CD8-positive, alpha-beta memory T cell (primary cell): ENCODE measurements at regions not wholly inside any gene's neighbourhood (a gene's known extent, or its start where the extent isn't known, plus 50 kb on each side); places are given as distances from the start of the nearest gene placed in this dataset.

Experiments used
- CTCF ChIA-PET: fragments of 350-600 bp; sonication (Branson Sonifier 250); formaldehyde crosslinking; loops from one replicate; lab custom pipeline; 2021; ENCODE audit warnings: antibody characterized with exemption; lab: Charles Lee
- POLR2A ChIA-PET: fragments of 350-600 bp; sonication (Branson Sonifier 250); formaldehyde crosslinking; loops from one replicate; lab custom pipeline; 2021; ENCODE audit warnings: antibody characterized with exemption; lab: Charles Lee
- DNase-seq, 5 donors: peaks; one replicate each; pipeline versions ENCODE4 v3.0.0 to v3.0.0-alpha.2; 2020 to 2022; ENCODE audit warnings: mixed read lengths in 1 of 5
- H3K27ac ChIP-seq: one replicate; pipeline ENCODE4 v1.7.0; 2013; ENCODE audit warnings: low read depth, mild to moderate bottlenecking, low read length, moderate library complexity
- H3K27me3 ChIP-seq: 2 replicates; pipeline ENCODE4 v1.7.0; 2013; ENCODE audit warnings: low read length, mild to moderate bottlenecking; ENCODE audit not compliant: insufficient read depth, poor library complexity, severe bottlenecking
- H3K36me3 ChIP-seq: 2 replicates; pipeline ENCODE4 v1.7.0; 2013; ENCODE audit warnings: mild to moderate bottlenecking, low read length, moderate library complexity; ENCODE audit not compliant: insufficient read depth
- H3K4me1 ChIP-seq: 2 replicates; pipeline ENCODE4 v1.7.0; 2013; ENCODE audit warnings: mild to moderate bottlenecking, low read length, moderate library complexity; ENCODE audit not compliant: insufficient read depth
- H3K4me3 ChIP-seq: 2 replicates; pipeline ENCODE4 v1.7.0; 2013; ENCODE audit warnings: mild to moderate bottlenecking, low read length
- H3K9me3 ChIP-seq: 2 replicates; pipeline ENCODE4 v1.7.0; 2013; ENCODE audit warnings: mild to moderate bottlenecking, low read length
- H3K27ac Mint-ChIP-seq, 8 donors: one replicate each; pipeline ENCODE4 v1.8.0; 2020 to 2021; ENCODE audit warnings: mixed read lengths in 8 of 8, mild to moderate bottlenecking in 6 of 8, inconsistent platforms in 3 of 8, moderate library complexity in 3 of 8
- H3K27me3 Mint-ChIP-seq, 2 donors: one replicate each; pipeline ENCODE4 v1.8.0; 2020 to 2021; ENCODE audit warnings: mixed read lengths in 2 of 2, mild to moderate bottlenecking in 1 of 2, moderate library complexity in 1 of 2
- H3K36me3 Mint-ChIP-seq, 3 donors: one replicate each; pipeline ENCODE4 v1.8.0; 2020 to 2021; ENCODE audit warnings: mixed read lengths in 3 of 3, inconsistent platforms in 1 of 3, mild to moderate bottlenecking in 1 of 3
- H3K4me1 Mint-ChIP-seq, 3 donors: one replicate each; pipeline ENCODE4 v1.8.0; 2020 to 2021; ENCODE audit warnings: mixed read lengths in 3 of 3, inconsistent platforms in 1 of 3, mild to moderate bottlenecking in 1 of 3
- H3K4me3 Mint-ChIP-seq, 7 donors: one replicate each; pipeline ENCODE4 v1.8.0; 2020 to 2021; ENCODE audit warnings: mixed read lengths in 7 of 7, mild to moderate bottlenecking in 6 of 7, moderate library complexity in 4 of 7, inconsistent platforms in 2 of 7
- H3K9me3 Mint-ChIP-seq, 5 donors: one replicate each; pipeline ENCODE4 v1.8.0; 2020 to 2022; ENCODE audit warnings: mixed read lengths in 5 of 5, mild to moderate bottlenecking in 3 of 5, moderate library complexity in 2 of 5, inconsistent platforms in 1 of 5

- H3K27me3 ChIP-seq, result no peaks in the 10 kb centered on the region
- Mint-ChIP-seq H3K27me3 (peaks cover 4 to 12% of the 10 kb centered on the region in 2 donors), H3K4me3 (no peak overlapping the region), H3K4me1 (no peaks in the 10 kb centered on the region), H3K9me3 (peaks cover 0 to 2% (median 0%) of the 10 kb centered on the region in 5 donors), H3K36me3 (peaks cover 0 to 1% (median 0%) of the 10 kb centered on the region in 3 donors), H3K27ac (no peak overlapping the region)
- POLR2A ChIA-PET, result no interaction called here
- no peaks in the 10 kb centered on the region for H3K36me3 ChIP-seq
- CTCF ChIA-PET, result no interaction called here
- no peak overlapping the region for H3K27ac ChIP-seq
- no peaks in the 10 kb centered on the region for H3K9me3 ChIP-seq
- no peak overlapping the region for H3K4me3 ChIP-seq
- no peaks in the 10 kb centered on the region for H3K4me1 ChIP-seq
- DNase-seq, result no peak
Measured at GRCh38 chr9:87824886-87825285, 57.8 kb upstream of the SPATA31E1 start.

- no peaks in the 10 kb centered on the region for H3K36me3 ChIP-seq
- no peaks in the 10 kb centered on the region for H3K27me3 ChIP-seq
- H3K4me1 ChIP-seq, result no peaks in the 10 kb centered on the region
- no peaks in the 10 kb centered on the region for H3K9me3 ChIP-seq
- DNase-seq, result no peak
- Mint-ChIP-seq H3K27ac (no peak overlapping the region), H3K27me3 (peaks cover 6 to 17% of the 10 kb centered on the region in 2 donors), H3K4me1 (no peaks in the 10 kb centered on the region), H3K9me3 (no peaks in the 10 kb centered on the region), H3K36me3 (no peaks in the 10 kb centered on the region), H3K4me3 (no peak overlapping the region)
- POLR2A ChIA-PET, result no interaction called here
- H3K4me3 ChIP-seq, result no peak overlapping the region
- H3K27ac ChIP-seq, result no peak overlapping the region
- CTCF ChIA-PET, result no interaction called here
Measured at GRCh38 chr9:87826331-87826730, 56.3 kb upstream of the SPATA31E1 start.

- H3K4me1 Mint-ChIP-seq, result no peaks in the 10 kb centered on the region
- CTCF ChIA-PET, result no interaction called here
- Histone ChIP-seq H3K27ac (no peak overlapping the region), H3K27me3 (no peaks in the 10 kb centered on the region), H3K4me1 (no peaks in the 10 kb centered on the region), H3K4me3 (no peak overlapping the region), H3K36me3 (no peaks in the 10 kb centered on the region), H3K9me3 (no peaks in the 10 kb centered on the region)
- H3K4me3 Mint-ChIP-seq, result no peak overlapping the region
- no peak for DNase-seq
- POLR2A ChIA-PET, result no interaction called here
- no peaks in the 10 kb centered on the region for H3K9me3 Mint-ChIP-seq
- H3K27me3 Mint-ChIP-seq, result peaks cover 6 to 17% of the 10 kb centered on the region in 2 donors
- H3K27ac Mint-ChIP-seq, result no peak overlapping the region
- H3K36me3 Mint-ChIP-seq, result no peaks in the 10 kb centered on the region
Measured at GRCh38 chr9:87827341-87827740, 55.3 kb upstream of the SPATA31E1 start.

- peaks cover 7 to 17% of the 10 kb centered on the region in 2 donors for H3K27me3 Mint-ChIP-seq
- no peaks in the 10 kb centered on the region for H3K9me3 Mint-ChIP-seq
- no peak overlapping the region for H3K4me3 ChIP-seq
- no peak for DNase-seq
- no peaks in the 10 kb centered on the region for H3K36me3 Mint-ChIP-seq
- no peaks in the 10 kb centered on the region for H3K4me1 Mint-ChIP-seq
- H3K4me3 Mint-ChIP-seq, result no peak overlapping the region
- H3K4me1 ChIP-seq, result no peaks in the 10 kb centered on the region
- H3K27ac ChIP-seq, result no peak overlapping the region
- ChIA-PET POLR2A (no interaction called here), CTCF (no interaction called here)
- no peaks in the 10 kb centered on the region for H3K36me3 ChIP-seq
- H3K27ac Mint-ChIP-seq, result no peak overlapping the region
- H3K27me3 ChIP-seq, result no peaks in the 10 kb centered on the region
- no peaks in the 10 kb centered on the region for H3K9me3 ChIP-seq
Measured at GRCh38 chr9:87829756-87830155, 52.9 kb upstream of the SPATA31E1 start.

- CTCF ChIA-PET, result no interaction called here
- no peak for DNase-seq
Measured at GRCh38 chr9:87830446-87830845, 52.2 kb upstream of the SPATA31E1 start.

GRCh38 chr9:87831159-87831558, 51.5 kb upstream of the SPATA31E1 start:
- H3K27me3 ChIP-seq, result no peaks in the 10 kb centered on the region
- H3K4me3 Mint-ChIP-seq, result no peak overlapping the region
- no peak overlapping the region for H3K27ac ChIP-seq
- H3K4me1 Mint-ChIP-seq, result no peaks in the 10 kb centered on the region
- DNase-seq, result no peak
- peaks cover 8 to 12% of the 10 kb centered on the region in 2 donors for H3K27me3 Mint-ChIP-seq
- POLR2A ChIA-PET, result no interaction called here
- no peaks in the 10 kb centered on the region for H3K9me3 Mint-ChIP-seq
- no peaks in the 10 kb centered on the region for H3K36me3 Mint-ChIP-seq
- no peaks in the 10 kb centered on the region for H3K36me3 ChIP-seq
- no peak overlapping the region for H3K27ac Mint-ChIP-seq
- CTCF ChIA-PET, result no interaction called here
- H3K4me1 ChIP-seq, result no peaks in the 10 kb centered on the region
- H3K9me3 ChIP-seq, result no peaks in the 10 kb centered on the region
- no peak overlapping the region for H3K4me3 ChIP-seq

More at GRCh38 chr9:87830446-87830845, 52.2 kb upstream of the SPATA31E1 start:
- Mint-ChIP-seq H3K4me3 (no peak overlapping the region), H3K4me1 (no peaks in the 10 kb centered on the region), H3K36me3 (no peaks in the 10 kb centered on the region), H3K27me3 (peaks cover 8 to 17% of the 10 kb centered on the region in 2 donors), H3K9me3 (no peaks in the 10 kb centered on the region), H3K27ac (no peak overlapping the region)
- H3K4me1 ChIP-seq, result no peaks in the 10 kb centered on the region
- H3K27ac ChIP-seq, result no peak overlapping the region
- no peaks in the 10 kb centered on the region for H3K36me3 ChIP-seq
- no peaks in the 10 kb centered on the region for H3K9me3 ChIP-seq
- H3K27me3 ChIP-seq, result no peaks in the 10 kb centered on the region
- POLR2A ChIA-PET, result no interaction called here
- no peak overlapping the region for H3K4me3 ChIP-seq
